ENCODE measurements at regions not wholly inside any gene's neighbourhood (a gene's known extent, or its start where the extent isn't known, plus 50 kb on each side); places are given as distances from the start of the nearest gene placed in this dataset.

GRCh38 chr22:44632541-44633396 is 69.2 kb upstream of the PRR5 start:
- TF ChIP-seq, protein P1, sequence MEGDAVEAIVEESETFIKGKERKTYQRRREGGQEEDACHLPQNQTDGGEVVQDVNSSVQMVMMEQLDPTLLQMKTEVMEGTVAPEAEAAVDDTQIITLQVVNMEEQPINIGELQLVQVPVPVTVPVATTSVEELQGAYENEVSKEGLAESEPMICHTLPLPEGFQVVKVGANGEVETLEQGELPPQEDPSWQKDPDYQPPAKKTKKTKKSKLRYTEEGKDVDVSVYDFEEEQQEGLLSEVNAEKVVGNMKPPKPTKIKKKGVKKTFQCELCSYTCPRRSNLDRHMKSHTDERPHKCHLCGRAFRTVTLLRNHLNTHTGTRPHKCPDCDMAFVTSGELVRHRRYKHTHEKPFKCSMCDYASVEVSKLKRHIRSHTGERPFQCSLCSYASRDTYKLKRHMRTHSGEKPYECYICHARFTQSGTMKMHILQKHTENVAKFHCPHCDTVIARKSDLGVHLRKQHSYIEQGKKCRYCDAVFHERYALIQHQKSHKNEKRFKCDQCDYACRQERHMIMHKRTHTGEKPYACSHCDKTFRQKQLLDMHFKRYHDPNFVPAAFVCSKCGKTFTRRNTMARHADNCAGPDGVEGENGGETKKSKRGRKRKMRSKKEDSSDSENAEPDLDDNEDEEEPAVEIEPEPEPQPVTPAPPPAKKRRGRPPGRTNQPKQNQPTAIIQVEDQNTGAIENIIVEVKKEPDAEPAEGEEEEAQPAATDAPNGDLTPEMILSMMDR (IDR thresholded peaks at IDR 0.05 in 2 of 3, conservative IDR thresholded peaks at IDR 0.05 in 1 of 3; ENCODE audit: borderline replicate concordance in 1 of 3, insufficient read depth in 1 of 3, low read depth in 2 of 3, low read length in 2 of 3): no peak
- TF ChIP-seq, protein P2, sequence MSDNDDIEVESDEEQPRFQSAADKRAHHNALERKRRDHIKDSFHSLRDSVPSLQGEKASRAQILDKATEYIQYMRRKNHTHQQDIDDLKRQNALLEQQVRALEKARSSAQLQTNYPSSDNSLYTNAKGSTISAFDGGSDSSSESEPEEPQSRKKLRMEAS (IDR thresholded peaks at IDR 0.05): no peak
- TF ChIP-seq POLR2A (IDR thresholded peaks at IDR 0.05; ENCODE audit: borderline replicate concordance, extremely low read depth, insufficient read depth, insufficient read length): no peak
- TF ChIP-seq EGR1 (IDR thresholded peaks at IDR 0.05; ENCODE audit: low read depth): no peak
